Right renal pelvis (tissue), 4 donors: ENCODE measurements at regions not wholly inside any gene's neighbourhood (a gene's known extent, or its start where the extent isn't known, plus 50 kb on each side); places are given as distances from the start of the nearest gene placed in this dataset.

Experiments used
- DNase-seq, 4 donors: peaks; one replicate each; pipeline ENCODE4 v3.0.0-alpha.2; 2013; ENCODE audit warnings: low read depth in 4 of 4, low spot score in 3 of 4, missing footprints in 1 of 4

GRCh38 chr6:165884813-165885765 lies 222.0 kb upstream of the PDE10A start:
- peak; percentile 65 to 73 (median 70) for DNase-seq

GRCh38 chr6:165883851-165884640 lies 221.0 kb upstream of the PDE10A start:
- no peak for DNase-seq

DNA sequence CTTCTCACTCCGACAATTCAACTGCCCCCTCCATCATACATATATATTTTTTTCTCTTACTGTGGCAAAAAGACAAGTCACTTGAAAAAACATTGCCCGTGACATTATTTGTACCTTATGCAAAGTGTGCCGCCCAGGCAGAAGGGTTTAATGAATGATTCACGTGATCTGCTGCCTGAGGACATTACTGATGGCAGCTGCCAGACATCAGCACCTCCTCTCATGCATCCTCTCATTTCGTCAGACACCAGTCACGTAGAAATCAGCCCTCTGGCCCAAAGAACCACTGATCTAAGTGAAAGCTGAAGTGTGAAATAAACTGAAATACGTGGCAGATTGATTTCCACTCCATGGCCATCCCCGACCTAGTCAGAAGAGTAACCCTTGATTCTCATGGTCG lies 218.8 kb upstream of the PDE10A start:
- DNase-seq, result no peak

DNA sequence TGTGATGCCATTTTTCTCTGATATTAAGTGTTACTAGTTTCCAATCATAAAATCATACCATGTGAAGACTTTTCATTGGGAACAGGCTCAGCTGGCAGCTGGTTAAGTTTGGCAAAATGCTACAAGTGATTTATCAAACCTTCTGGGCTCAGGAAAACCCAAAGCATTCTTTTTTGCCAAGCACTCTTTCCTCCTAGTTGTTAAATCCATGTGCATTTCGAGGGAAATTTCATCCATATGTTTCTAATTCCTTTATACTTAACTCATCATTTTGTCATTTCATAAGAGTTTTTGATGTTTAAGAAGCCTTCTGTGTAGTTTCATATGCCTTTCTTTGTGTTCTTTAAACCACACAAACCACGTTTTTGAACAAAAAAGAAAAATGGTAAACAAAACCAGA lies 217.6 kb upstream of the PDE10A start:
- DNase-seq, result no peak

DNA sequence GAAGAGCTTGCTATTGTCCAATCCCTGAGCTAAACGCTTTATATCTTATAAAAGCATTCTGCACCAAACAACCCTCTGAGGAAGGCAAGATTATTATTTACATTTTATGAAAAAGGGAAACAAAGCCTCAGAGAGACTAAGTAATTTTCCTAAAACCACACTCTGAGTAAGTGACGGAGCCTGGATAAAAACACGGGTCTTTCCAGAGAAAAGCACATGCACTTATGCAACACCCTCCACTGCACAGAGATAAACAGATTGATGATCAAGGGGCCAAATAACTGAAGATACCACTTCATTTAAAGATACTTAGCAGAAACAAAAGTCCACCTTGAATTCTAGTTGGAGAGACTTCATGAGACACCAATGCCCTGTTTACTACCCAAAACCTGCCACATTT lies 214.7 kb upstream of the PDE10A start:
- no peak for DNase-seq

DNA sequence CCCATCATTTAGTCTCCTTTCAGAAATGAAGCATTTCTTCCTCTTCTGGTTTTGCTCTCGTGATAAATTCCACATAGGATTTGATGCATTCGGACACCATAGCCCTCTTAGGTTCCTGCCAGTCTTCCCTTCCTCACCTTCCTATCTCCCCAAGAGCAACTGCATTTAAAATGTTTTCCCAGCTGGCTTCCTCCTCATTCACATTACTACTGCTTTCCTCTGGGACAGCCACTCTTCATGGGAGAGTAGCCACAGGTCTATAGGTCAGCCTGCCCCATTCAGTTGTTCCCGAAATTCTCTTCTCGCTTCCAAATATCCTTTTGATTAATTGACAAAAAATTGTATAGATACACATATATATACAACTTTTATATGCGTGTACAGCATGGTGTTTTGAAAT lies 214.2 kb upstream of the PDE10A start:
- DNase-seq, result no peak

DNA sequence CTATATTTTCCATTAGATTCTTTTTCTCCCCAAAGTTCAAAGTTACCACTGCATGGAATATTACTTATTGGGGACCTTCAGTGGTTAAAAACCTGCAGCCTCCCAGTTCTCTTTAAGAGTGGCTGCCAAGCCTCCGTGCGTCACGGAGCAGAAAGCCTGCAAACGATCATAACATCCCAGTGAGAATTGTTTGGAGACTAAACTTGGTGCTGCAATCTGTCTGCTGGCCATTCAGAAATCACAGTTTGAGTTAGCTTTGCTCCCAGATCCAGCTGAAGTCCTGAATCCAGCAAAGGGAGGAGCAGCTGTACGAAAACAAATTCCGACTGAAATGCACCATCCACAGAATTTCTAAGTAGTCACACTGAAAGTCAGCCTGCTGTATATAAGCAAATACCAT lies 213.5 kb upstream of the PDE10A start:
- DNase-seq, result peak in 1 of 4 donors; percentile 22

DNA sequence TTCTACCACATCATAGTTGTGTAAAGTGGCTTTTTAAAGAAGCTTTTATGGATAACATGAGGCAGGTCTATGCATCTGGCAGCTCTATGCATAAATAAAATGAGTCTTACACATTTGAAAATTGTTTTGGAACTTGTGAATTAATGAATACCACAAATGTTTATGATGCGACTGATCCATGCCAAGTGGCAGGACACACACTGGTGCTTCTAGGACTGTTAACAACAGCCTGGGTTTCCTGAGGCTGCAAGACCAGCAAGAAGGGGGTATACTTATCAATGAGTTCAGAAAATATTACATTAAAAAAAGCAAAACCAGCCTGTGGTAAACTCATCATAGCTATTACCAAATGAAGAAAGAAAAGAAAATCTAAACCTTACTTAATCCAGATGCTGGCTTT lies 212.9 kb upstream of the PDE10A start:
- DNase-seq, result no peak

DNA sequence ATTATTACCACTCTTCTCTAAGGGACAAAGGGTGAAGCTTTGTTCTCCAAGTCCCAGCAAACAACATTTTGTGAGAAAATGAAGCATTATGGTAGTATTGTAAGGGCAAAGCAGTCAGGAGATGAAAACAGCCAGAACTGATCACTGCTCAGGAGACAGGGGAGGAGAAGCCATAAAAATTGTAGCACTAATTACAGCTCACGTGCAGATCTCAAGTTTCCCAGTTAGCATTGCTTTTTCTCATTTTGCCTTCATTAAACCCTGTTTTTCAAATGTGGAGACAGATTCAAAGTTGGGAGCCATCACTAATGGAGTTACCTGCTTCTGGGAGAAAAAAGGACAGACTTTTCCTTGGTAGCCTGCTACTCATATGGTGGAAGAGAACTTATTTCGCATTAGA lies 210.9 kb upstream of the PDE10A start:
- DNase-seq, result no peak

DNA sequence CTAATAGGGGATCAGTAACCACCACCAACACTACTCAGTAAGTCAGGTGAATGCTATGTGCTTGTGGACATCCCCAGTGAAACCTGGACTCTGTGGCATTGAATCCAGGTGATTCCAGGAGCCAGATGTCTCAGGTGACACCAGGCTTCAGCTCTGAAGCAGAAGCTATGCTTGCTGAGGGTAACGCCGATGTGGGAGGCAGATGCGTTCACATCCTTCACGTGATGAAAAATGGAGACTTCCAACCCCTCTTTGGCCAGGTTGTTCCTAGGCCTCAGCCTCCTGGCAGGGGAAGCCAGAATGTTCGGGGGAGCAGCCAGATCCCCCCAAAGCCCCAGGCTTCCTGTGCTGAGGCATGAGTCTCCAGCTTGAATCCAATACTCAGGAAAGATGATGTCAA lies 209.8 kb upstream of the PDE10A start:
- DNase-seq, result no peak

GRCh38 chr6:165872311-165872710 lies 209.3 kb upstream of the PDE10A start:
- no peak for DNase-seq

GRCh38 chr6:165871571-165871970 lies 208.5 kb upstream of the PDE10A start:
- no peak for DNase-seq

DNA sequence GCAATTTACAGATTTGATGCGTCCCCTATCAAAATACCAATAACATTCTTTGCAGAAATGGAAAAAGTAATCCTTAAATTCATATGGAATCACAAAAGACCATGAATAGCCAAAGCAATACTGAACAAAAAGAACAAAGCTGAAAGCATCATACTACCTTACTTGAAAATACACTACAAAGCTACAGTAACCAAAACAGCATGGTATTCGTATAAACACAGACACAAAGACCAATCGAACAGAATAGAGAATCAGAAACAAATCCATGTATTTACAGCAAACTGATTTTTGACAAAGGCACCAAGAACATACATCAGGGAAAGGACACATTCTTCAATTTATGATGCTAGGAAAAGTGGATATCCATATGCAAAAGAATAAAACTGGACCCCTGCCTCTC lies 206.5 kb upstream of the PDE10A start:
- DNase-seq, result no peak

GRCh38 chr6:165864925-165865324 lies 201.9 kb upstream of the PDE10A start:
- no peak for DNase-seq

GRCh38 chr6:165864218-165864617 lies 201.2 kb upstream of the PDE10A start:
- no peak for DNase-seq

DNA sequence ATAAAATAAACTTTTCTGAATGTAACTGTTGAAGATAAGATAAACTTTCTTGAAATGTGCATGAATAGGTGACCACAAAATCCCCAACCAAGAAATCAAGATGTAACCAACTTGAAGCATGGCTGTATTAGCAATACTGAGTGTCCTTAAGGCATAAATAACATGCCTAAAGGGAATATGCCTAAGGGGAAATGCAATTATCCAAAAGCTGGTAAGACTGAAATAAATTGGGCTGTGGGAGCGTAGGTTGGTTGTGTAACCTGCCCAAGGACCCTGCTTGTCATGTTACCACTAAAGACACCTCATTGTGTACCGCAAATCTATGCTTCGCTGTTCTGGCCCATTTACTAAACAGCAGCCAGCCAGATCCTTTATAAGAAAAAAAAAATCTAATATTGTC lies 200.8 kb upstream of the PDE10A start:
- DNase-seq, result no peak

GRCh38 chr6:165862813-165863212 lies 199.8 kb upstream of the PDE10A start:
- no peak for DNase-seq

DNA sequence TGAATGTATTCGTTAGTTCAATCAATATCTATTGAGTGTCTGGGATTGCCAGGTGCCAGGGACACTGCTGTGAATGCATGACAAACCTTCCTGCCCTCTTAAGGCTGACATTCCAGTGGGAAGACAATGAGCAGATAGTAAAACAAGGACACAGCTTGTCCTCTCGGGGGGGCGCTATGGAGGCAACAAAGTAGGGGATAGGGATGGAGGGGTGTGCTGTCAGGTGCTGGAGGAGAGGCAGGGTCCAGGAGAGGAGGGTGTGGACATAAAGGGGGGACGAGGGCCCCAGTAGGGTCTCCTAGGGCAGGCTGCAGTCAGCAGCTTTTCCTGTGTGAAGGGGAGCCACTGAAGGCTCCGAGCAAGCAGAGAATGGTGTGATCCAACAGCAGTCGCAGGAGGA lies 198.2 kb upstream of the PDE10A start:
- no peak for DNase-seq

DNA sequence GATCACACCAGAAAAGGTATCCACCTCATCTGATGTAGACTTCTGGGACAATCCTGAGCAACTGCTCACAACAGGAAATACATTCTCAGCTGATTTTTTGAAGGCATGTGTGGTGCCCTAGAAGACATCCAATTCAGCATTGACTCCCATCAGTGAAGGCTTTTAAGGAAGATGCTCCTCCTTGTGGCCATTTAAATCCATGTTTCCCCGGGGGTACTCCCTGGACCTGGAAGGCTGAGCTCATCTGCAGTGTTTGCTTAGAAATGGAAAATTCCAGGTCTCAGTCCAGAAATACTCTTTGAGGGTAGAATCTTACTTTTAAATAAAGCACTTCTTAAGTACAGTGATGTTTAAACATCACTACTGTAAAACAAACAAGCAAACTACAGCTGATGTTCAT lies 195.5 kb upstream of the PDE10A start:
- no peak for DNase-seq

DNA sequence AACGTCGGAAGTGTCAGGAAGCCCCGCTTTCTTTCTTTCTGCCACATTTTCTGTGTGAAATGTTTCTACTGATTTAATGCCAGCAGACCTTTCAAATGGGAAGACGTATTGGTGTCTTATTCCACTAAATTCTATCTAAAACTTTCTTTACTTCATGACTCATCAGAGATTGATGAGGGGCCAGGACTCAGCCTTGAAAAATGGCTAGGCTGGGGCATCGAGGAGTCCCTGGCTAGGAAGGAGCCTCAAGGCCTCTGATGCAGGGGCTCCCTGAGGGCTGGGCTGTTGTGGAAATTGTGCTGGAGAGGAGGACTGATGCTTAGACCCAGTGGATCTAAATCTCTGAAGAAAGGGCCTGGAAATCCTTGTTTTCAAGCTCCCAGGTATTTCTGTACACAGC lies 192.8 kb upstream of the PDE10A start:
- DNase-seq, result no peak

DNA sequence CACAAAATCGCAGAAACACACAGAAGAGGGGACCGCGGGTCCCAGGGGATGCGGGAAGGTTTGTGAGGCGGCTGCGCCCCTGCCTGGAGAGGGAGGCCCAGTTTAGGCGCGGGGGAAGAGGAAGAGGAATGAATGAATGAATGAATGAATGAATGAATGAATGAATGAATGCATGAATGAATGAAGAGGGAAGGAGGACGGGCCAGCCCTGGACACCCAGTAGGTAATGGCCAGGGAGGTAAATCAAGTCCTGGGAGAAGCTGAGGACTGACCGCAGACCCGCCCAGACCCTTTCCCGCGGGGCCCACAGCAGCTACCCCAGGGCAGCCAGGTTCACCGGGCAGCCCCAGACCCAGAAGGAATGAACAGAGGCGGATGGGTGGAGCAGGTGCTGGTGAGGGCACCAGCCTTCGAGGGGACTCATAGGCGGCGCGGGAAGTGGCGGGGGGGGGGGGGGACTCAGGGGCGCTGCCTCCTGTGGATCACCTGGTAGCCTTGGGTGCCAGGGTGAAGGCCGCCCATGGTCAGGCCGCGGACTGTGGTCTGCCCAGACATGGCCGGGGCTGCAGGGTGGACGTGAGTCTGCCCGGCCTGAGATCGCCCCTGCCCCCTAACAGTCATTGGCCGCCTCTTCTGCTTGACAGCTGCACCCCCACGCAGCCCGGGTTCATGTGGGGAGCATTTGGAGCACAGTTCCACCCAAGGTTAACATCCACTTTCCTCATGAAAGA lies 192.0 kb upstream of the PDE10A start:
- no peak for DNase-seq
